GM12874 (cell line): ENCODE measurements at regions not wholly inside any gene's neighbourhood (a gene's known extent, or its start where the extent isn't known, plus 50 kb on each side); places are given as distances from the start of the nearest gene placed in this dataset.

Experiments
- CTCF ChIP-seq: IDR thresholded peaks from 2 replicates; pipeline ENCODE4 v1.5.1; 2011; ENCODE audit warnings: low read depth, mild to moderate bottlenecking, control low read depth, low read length, moderate library complexity; ENCODE audit not compliant: insufficient read depth

GRCh38 chr4:38537666-38538065 lies 126.3 kb upstream of the KLF3 start:
- no peak for TF ChIP-seq CTCF

GRCh38 chr4:38538517-38538916 lies 125.5 kb upstream of the KLF3 start:
- no peak for TF ChIP-seq CTCF

- TF ChIP-seq CTCF, result no peak
These were observed 124.5 kb upstream of the KLF3 start for GRCh38 chr4:38539501-38539900.

- no peak for TF ChIP-seq CTCF
These were observed 116.9 kb upstream of the KLF3 start for GRCh38 chr4:38547052-38547451.

GRCh38 chr4:38548256-38548655 lies 115.7 kb upstream of the KLF3 start:
- TF ChIP-seq CTCF, result no peak

GRCh38 chr4:38559374-38559773 lies 104.6 kb upstream of the KLF3 start:
- TF ChIP-seq CTCF, result no peak

GRCh38 chr4:38560340-38560739 lies 103.7 kb upstream of the KLF3 start:
- no peak for TF ChIP-seq CTCF
